OCI-LY7 (cell line): ENCODE measurements at regions not wholly inside any gene's neighbourhood (a gene's known extent, or its start where the extent isn't known, plus 50 kb on each side); places are given as distances from the start of the nearest gene placed in this dataset.

Source experiments
- CTCF ChIP-seq: fragments of 200-600 bp; sonication (generic); conservative IDR thresholded peaks from 2 replicates; pipeline ENCODE4 v1.5.1; 2014; ENCODE audit warnings: mild to moderate bottlenecking, antibody characterized with exemption, low read length, moderate library complexity, mixed read lengths
- EZH2phosphoT487 ChIP-seq: fragments of 200-600 bp; sonication (generic); IDR thresholded peaks from 2 replicates; pipeline ENCODE4 v1.6.1; 2018; ENCODE audit warnings: low read depth, borderline replicate concordance, mild to moderate bottlenecking, mixed run types, antibody characterized with exemption, low read length, moderate library complexity, mixed read lengths

GRCh38 chr13:106768991-106769390, 201.1 kb upstream of the ARGLU1 start:
- TF ChIP-seq EZH2phosphoT487, result no peak
- TF ChIP-seq CTCF, result no peak
